Osteocyte (in vitro differentiated cells): ENCODE measurements at regions not wholly inside any gene's neighbourhood (a gene's known extent, or its start where the extent isn't known, plus 50 kb on each side); places are given as distances from the start of the nearest gene placed in this dataset.

ENCODE experiments used
- DNase-seq: peaks from one replicate; pipeline ENCODE4 v3.0.0; 2021; ENCODE audit warnings: mixed read lengths; ENCODE audit not compliant: unreplicated experiment; ENCODE audit errors: extremely low spot score
- H3K27ac Mint-ChIP-seq: one replicate; pipeline ENCODE4 v1.8.0; 2021; ENCODE audit warnings: mild to moderate bottlenecking, mixed read lengths; ENCODE audit not compliant: unreplicated experiment
- H3K27me3 Mint-ChIP-seq: one replicate; pipeline ENCODE4 v1.8.0; 2021; ENCODE audit warnings: mixed read lengths; ENCODE audit not compliant: unreplicated experiment
- H3K36me3 Mint-ChIP-seq: one replicate; pipeline ENCODE4 v1.8.0; 2021; ENCODE audit warnings: mixed read lengths; ENCODE audit not compliant: unreplicated experiment
- H3K4me1 Mint-ChIP-seq: one replicate; pipeline ENCODE4 v1.8.0; 2021; ENCODE audit warnings: mixed read lengths; ENCODE audit not compliant: unreplicated experiment
- H3K4me3 Mint-ChIP-seq: one replicate; pipeline ENCODE4 v1.8.0; 2021; ENCODE audit warnings: mild to moderate bottlenecking, moderate library complexity, mixed read lengths; ENCODE audit not compliant: unreplicated experiment
- H3K9me3 Mint-ChIP-seq: one replicate; pipeline ENCODE4 v1.8.0; 2021; ENCODE audit warnings: mixed read lengths; ENCODE audit not compliant: unreplicated experiment
- TF ChIP-seq, protein P1 (sequence below): fragments of 200-600 bp; sonication (generic); IDR thresholded peaks from 2 replicates; pipeline ENCODE4 v1.5.0; 2021; ENCODE audit warnings: antibody characterized with exemption, mild to moderate bottlenecking, moderate library complexity

DNA sequence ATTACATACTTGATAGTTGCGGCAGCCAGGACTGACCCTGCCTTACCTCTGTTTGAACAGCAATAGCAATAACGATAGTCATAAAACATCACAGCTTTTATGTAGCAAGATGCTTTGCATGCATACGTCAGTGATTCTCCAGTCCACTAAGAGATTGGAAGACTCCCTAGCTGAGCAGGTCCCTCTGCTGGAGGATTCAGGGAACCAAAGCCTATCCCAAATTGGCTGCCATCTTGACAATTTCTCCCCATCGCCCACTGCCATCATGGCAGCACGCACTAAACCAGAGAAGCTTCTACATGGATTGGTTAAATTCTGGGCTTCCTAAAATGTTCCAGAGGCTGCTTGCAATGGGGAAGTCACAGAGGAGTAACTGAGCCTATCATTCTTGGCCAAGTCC, 360.6 kb upstream of the XYLT1 start:
- TF ChIP-seq, protein P1, sequence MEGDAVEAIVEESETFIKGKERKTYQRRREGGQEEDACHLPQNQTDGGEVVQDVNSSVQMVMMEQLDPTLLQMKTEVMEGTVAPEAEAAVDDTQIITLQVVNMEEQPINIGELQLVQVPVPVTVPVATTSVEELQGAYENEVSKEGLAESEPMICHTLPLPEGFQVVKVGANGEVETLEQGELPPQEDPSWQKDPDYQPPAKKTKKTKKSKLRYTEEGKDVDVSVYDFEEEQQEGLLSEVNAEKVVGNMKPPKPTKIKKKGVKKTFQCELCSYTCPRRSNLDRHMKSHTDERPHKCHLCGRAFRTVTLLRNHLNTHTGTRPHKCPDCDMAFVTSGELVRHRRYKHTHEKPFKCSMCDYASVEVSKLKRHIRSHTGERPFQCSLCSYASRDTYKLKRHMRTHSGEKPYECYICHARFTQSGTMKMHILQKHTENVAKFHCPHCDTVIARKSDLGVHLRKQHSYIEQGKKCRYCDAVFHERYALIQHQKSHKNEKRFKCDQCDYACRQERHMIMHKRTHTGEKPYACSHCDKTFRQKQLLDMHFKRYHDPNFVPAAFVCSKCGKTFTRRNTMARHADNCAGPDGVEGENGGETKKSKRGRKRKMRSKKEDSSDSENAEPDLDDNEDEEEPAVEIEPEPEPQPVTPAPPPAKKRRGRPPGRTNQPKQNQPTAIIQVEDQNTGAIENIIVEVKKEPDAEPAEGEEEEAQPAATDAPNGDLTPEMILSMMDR = no peak
- Mint-ChIP-seq H3K4me3 (no peak overlapping the region), H3K4me1 (no peaks in the 10 kb centered on the region), H3K36me3 (no peaks in the 10 kb centered on the region), H3K9me3 (peaks cover 8% of the 10 kb centered on the region), H3K27ac (no peak overlapping the region), H3K27me3 (no peaks in the 10 kb centered on the region)
- DNase-seq = no peak

DNA sequence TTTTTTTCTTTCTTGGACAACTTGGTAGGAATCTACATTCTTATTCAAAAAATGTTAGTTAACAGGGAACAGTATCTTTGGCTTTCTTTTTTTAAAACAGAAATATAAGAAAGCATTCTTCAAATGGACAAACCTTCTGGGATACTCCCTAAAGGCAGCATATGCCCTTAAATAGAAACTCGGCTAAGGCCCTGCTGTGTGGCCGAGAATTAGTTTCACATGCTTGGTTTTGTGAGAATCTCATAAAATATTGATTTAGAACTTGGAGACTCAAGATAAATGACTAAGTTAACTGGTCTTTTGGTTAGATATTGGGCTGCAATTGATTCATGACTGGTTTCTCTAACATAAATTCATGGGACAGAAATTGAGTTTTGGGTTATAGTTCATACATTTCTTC, 359.9 kb upstream of the XYLT1 start:
- H3K27ac Mint-ChIP-seq = no peak overlapping the region

DNA sequence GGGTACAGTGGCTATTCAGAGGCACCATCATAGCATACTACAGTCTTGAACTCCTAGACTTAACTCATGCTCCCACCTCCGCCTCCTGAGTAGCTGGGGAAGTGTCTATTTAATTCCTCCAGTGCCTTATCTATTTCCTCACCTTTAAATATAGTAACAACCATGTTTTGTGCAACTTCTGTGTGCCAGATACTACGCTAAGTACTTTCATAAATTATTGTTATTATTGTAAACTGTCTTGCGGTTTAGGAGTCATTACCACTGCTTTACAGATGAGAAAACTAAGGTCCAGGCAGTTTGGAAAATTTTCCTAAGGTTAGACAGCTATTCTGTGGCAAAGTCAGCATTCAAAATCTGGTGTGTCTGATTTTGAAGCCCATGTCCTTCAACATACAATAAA, 359.1 kb upstream of the XYLT1 start:
- Mint-ChIP-seq H3K27ac (no peak overlapping the region), H3K4me1 (no peaks in the 10 kb centered on the region), H3K27me3 (no peaks in the 10 kb centered on the region), H3K4me3 (no peak overlapping the region), H3K9me3 (peaks cover 8% of the 10 kb centered on the region), H3K36me3 (no peaks in the 10 kb centered on the region)
- no peak for DNase-seq
- TF ChIP-seq, protein P1 = no peak

More for the DNA sequence above, 359.9 kb upstream of the XYLT1 start:
- TF ChIP-seq, protein P1 = no peak
- H3K9me3 Mint-ChIP-seq = peaks cover 8% of the 10 kb centered on the region
- H3K4me1 Mint-ChIP-seq = no peaks in the 10 kb centered on the region
- H3K36me3 Mint-ChIP-seq = no peaks in the 10 kb centered on the region
- DNase-seq = no peak
- no peaks in the 10 kb centered on the region for H3K27me3 Mint-ChIP-seq
- no peak overlapping the region for H3K4me3 Mint-ChIP-seq

DNA sequence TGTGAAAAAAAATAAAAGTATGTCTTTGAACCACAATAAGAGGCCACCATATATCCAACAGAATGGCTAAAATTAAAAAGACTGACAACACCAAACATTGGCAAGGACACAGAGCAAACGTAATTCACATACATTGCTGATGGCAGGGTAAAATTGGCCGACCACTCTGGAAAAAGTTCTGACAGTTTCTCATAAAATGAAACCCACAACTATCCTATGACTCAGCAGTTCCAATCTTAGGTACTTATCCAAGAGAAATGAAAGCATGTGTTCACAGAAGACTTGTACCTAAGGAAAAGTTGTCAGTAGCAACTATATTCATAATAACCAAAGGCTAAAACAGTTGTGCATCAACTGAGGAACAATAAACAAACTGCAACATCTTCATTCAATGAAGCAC, 357.3 kb upstream of the XYLT1 start:
- TF ChIP-seq, protein P1 = no peak
- H3K4me1 Mint-ChIP-seq = no peaks in the 10 kb centered on the region
- peaks cover 10% of the 10 kb centered on the region for H3K9me3 Mint-ChIP-seq
- no peaks in the 10 kb centered on the region for H3K27me3 Mint-ChIP-seq
- no peak overlapping the region for H3K4me3 Mint-ChIP-seq
- H3K36me3 Mint-ChIP-seq = no peaks in the 10 kb centered on the region
- peak overlapping the region; percentile 15 for H3K27ac Mint-ChIP-seq
- no peak for DNase-seq

DNA sequence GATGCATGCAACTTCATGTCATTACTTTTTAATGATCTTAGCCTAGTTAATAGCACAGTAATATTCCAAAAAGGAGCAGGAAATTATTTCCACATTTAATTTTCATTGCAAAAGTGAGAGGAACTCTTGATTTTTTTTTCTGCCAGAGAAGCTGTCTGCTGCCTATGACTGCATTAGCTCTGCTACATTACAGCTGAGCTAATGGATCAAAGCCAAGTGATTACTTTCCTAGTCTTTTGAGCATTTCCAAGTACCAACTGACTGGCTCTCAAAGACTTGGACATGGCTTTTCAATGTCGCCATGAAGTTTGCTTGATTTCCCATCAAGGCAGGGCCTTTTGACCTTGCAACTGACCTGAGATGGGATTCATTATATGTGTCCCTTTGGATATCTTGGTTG, 356.6 kb upstream of the XYLT1 start:
- Mint-ChIP-seq H3K27me3 (no peaks in the 10 kb centered on the region), H3K4me1 (no peaks in the 10 kb centered on the region), H3K36me3 (no peaks in the 10 kb centered on the region), H3K4me3 (no peak overlapping the region), H3K27ac (no peak overlapping the region), H3K9me3 (peaks cover 11% of the 10 kb centered on the region)
- no peak for DNase-seq
- TF ChIP-seq, protein P1 = no peak
